ENCODE measurements at regions not wholly inside any gene's neighbourhood (a gene's known extent, or its start where the extent isn't known, plus 50 kb on each side); places are given as distances from the start of the nearest gene placed in this dataset.

DNA sequence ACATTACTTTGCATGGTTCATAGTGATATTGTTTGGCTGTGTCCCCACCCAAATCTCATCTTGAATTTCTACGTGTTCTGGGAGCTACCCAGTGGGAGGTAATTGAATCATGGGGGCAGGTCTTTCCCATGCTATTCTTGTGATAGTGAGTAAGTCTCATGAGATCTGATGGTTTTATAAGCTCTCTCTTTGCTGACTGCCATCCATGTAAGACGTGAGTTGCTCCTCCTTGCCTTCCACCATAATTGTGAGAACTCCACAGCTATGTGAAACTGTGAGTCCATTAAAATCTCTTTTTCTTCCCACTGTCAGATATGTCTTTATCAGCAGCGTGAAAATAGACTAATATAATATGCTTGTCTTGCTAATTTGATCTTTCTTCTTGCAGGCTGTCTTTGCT is 200.4 kb upstream of the NOX3 start:
- TF ChIP-seq EZH2 (IDR thresholded peaks at IDR 0.05; ENCODE audit: insufficient read depth, poor library complexity, severe bottlenecking) = no peak
- TF ChIP-seq EZH2phosphoT487 (IDR thresholded peaks at IDR 0.05; ENCODE audit: insufficient read depth, low read depth) = no peak

Data from GM23248 (cell line).